ENCODE measurements at regions not wholly inside any gene's neighbourhood (a gene's known extent, or its start where the extent isn't known, plus 50 kb on each side); places are given as distances from the start of the nearest gene placed in this dataset.

GRCh38 chr2:2639251-2640139 is 308.4 kb upstream of the MYT1L start:
- 52% methylated on average over 31 of the region's 31 CpGs for WGBS
- DNase-seq (ENCODE audit: low spot score): no peak

GRCh38 chr2:2638547-2639220 is 307.6 kb upstream of the MYT1L start:
- no peaks in the 10 kb centered on the region for H3K36me3 ChIP-seq
- H3K4me1 ChIP-seq (replicated peaks): no peaks in the 10 kb centered on the region
- intact Hi-C loops (cut with DNase I): no loop called here
- no peak for DNase-seq (ENCODE audit: low spot score)
- TF ChIP-seq POLR2AphosphoS5 (IDR thresholded peaks at IDR 0.05) (no peak), POLR2A (IDR thresholded peaks at IDR 0.05) (no peak), CTCF (IDR thresholded peaks at IDR 0.05) (no peak)
- H3K27ac ChIP-seq: no peak overlapping the region
- no peaks in the 10 kb centered on the region for H3K27me3 ChIP-seq (replicated peaks; ENCODE audit: insufficient read depth)
- 74% methylated on average over 11 of the region's 11 CpGs for WGBS
- H3K4me3 ChIP-seq: no peak overlapping the region
- no peaks in the 10 kb centered on the region for H3K9me3 ChIP-seq

More at GRCh38 chr2:2639251-2640139, 308.4 kb upstream of the MYT1L start:
- TF ChIP-seq POLR2A (IDR thresholded peaks at IDR 0.05): no peak
- no peak for TF ChIP-seq CTCF (IDR thresholded peaks at IDR 0.05)
- TF ChIP-seq POLR2AphosphoS5 (IDR thresholded peaks at IDR 0.05): no peak
- no peaks in the 10 kb centered on the region for H3K36me3 ChIP-seq
- no peaks in the 10 kb centered on the region for H3K4me1 ChIP-seq (replicated peaks)
- no peaks in the 10 kb centered on the region for H3K27me3 ChIP-seq (replicated peaks; ENCODE audit: insufficient read depth)
- H3K4me3 ChIP-seq: no peak overlapping the region
- H3K27ac ChIP-seq: no peak overlapping the region
- no peaks in the 10 kb centered on the region for H3K9me3 ChIP-seq
- intact Hi-C loops (cut with DNase I): no loop called here

GRCh38 chr2:2636813-2637212 is 305.7 kb upstream of the MYT1L start:
- TF ChIP-seq POLR2A (IDR thresholded peaks at IDR 0.05) (no peak), CTCF (IDR thresholded peaks at IDR 0.05) (no peak), POLR2AphosphoS5 (IDR thresholded peaks at IDR 0.05) (no peak)
- Histone ChIP-seq H3K36me3 (no peaks in the 10 kb centered on the region), H3K9me3 (no peaks in the 10 kb centered on the region), H3K4me1 (replicated peaks) (no peaks in the 10 kb centered on the region), H3K27ac (no peak overlapping the region), H3K4me3 (no peak overlapping the region), H3K27me3 (replicated peaks; ENCODE audit: insufficient read depth) (no peaks in the 10 kb centered on the region)
- DNase-seq (ENCODE audit: low spot score): no peak
- intact Hi-C loops (cut with DNase I): no loop called here
- WGBS: 87% methylated on average over 5 of the region's 5 CpGs

GRCh38 chr2:2635025-2635528 is 304.0 kb upstream of the MYT1L start:
- 82% methylated on average over 6 of the region's 6 CpGs for WGBS
- no peak for DNase-seq (ENCODE audit: low spot score)
- Histone ChIP-seq H3K4me3 (no peak overlapping the region), H3K27me3 (replicated peaks; ENCODE audit: insufficient read depth) (no peaks in the 10 kb centered on the region), H3K9me3 (no peaks in the 10 kb centered on the region), H3K27ac (no peak overlapping the region), H3K4me1 (replicated peaks) (no peaks in the 10 kb centered on the region), H3K36me3 (no peaks in the 10 kb centered on the region)
- TF ChIP-seq POLR2A (IDR thresholded peaks at IDR 0.05) (no peak), CTCF (IDR thresholded peaks at IDR 0.05) (no peak), POLR2AphosphoS5 (IDR thresholded peaks at IDR 0.05) (no peak)
- intact Hi-C loops (cut with DNase I): no loop called here
